ENCODE measurements at regions not wholly inside any gene's neighbourhood (a gene's known extent, or its start where the extent isn't known, plus 50 kb on each side); places are given as distances from the start of the nearest gene placed in this dataset.

DNA sequence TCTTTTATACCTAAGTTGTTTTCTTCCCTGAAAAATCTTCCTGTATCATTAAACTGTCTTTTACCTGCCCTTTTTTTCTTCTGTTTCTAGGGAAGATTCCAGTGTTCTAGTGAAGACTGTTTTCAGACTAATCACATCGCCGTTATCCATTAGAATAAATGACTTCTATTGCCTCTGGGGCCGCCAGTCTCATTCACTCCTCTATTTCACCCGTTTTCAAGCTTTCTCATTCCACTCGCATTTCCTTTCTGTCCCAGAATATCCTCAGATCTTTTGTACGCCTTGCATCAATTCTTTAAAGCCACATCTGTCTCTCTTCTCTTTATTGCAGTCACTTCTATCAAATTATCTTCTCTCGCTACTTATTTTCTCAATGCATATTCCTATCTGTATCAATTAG, 1035.6 kb upstream of the MIR17HG start (continued):
- TF ChIP-seq ZNF114 (CRISPR knock-in tag; IDR thresholded peaks at IDR 0.05) (no peak), STAT1 (IDR thresholded peaks at IDR 0.05; ENCODE audit: unreplicated experiment) (no peak)

GRCh38 chr13:90315061-90315460, 1032.4 kb upstream of the MIR17HG start:
- Histone ChIP-seq H3K9me2 (ENCODE audit: insufficient read depth) (no peaks in the 10 kb centered on the region), H2AFZ (0 out of 2 replicates have a peak overlapping the region, but pooled peaks have one; percentile 33), H3K36me3 (ENCODE audit: insufficient read depth) (no peaks in the 10 kb centered on the region), H3K4me1 (ENCODE audit: insufficient read depth) (no peaks in the 10 kb centered on the region), H3K4me3 (no peak overlapping the region), H3F3A (replicated peaks; ENCODE audit: low read depth) (no peaks in the 10 kb centered on the region), H3K27me3 (ENCODE audit: insufficient read depth) (no peaks in the 10 kb centered on the region), H4K20me1 (replicated peaks; ENCODE audit: insufficient read depth) (no peaks in the 10 kb centered on the region), H3K27ac (ENCODE audit: low read depth) (no peak overlapping the region), H3K79me2 (replicated peaks; ENCODE audit: insufficient read depth) (no peaks in the 10 kb centered on the region), H3K4me2 (no peak overlapping the region)
- DNase-seq (ENCODE audit: low spot score) (peak; percentile 10), ATAC-seq (no peak)
- no peaks in the 10 kb centered on the region for H3K36me3 Mint-ChIP-seq (ENCODE audit: low read depth)
- TF ChIP-seq ZNF331 (CRISPR knock-in tag; IDR thresholded peaks at IDR 0.05; ENCODE audit: low read depth), result no peak
- TF ChIP-seq POLR2AphosphoS5 (IDR thresholded peaks at IDR 0.05; ENCODE audit: low read depth), result no peak
- TF ChIP-seq CREB1 (CRISPR knock-in tag; IDR thresholded peaks at IDR 0.05; ENCODE audit: low read depth), result no peak
- TF ChIP-seq EZH2 (IDR thresholded peaks at IDR 0.05; ENCODE audit: low read depth, unreplicated experiment), result no peak
- no peak for TF ChIP-seq STAT1 (IDR thresholded peaks at IDR 0.05; ENCODE audit: unreplicated experiment)
- TF ChIP-seq, protein P1, sequence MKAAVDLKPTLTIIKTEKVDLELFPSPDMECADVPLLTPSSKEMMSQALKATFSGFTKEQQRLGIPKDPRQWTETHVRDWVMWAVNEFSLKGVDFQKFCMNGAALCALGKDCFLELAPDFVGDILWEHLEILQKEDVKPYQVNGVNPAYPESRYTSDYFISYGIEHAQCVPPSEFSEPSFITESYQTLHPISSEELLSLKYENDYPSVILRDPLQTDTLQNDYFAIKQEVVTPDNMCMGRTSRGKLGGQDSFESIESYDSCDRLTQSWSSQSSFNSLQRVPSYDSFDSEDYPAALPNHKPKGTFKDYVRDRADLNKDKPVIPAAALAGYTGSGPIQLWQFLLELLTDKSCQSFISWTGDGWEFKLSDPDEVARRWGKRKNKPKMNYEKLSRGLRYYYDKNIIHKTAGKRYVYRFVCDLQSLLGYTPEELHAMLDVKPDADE (IDR thresholded peaks at IDR 0.05), result no peak
- no peak for TF ChIP-seq EZH2phosphoT487 (IDR thresholded peaks at IDR 0.05; ENCODE audit: unreplicated experiment)
- no peak for TF ChIP-seq CTCF (conservative IDR thresholded peaks at IDR 0.05; ENCODE audit: low read depth in 2 of 2)
- TF ChIP-seq NANOG (IDR thresholded peaks at IDR 0.05; ENCODE audit: borderline replicate concordance), result no peak
- no peak for TF ChIP-seq ZNF114 (CRISPR knock-in tag; IDR thresholded peaks at IDR 0.05)
- TF ChIP-seq, protein P2, sequence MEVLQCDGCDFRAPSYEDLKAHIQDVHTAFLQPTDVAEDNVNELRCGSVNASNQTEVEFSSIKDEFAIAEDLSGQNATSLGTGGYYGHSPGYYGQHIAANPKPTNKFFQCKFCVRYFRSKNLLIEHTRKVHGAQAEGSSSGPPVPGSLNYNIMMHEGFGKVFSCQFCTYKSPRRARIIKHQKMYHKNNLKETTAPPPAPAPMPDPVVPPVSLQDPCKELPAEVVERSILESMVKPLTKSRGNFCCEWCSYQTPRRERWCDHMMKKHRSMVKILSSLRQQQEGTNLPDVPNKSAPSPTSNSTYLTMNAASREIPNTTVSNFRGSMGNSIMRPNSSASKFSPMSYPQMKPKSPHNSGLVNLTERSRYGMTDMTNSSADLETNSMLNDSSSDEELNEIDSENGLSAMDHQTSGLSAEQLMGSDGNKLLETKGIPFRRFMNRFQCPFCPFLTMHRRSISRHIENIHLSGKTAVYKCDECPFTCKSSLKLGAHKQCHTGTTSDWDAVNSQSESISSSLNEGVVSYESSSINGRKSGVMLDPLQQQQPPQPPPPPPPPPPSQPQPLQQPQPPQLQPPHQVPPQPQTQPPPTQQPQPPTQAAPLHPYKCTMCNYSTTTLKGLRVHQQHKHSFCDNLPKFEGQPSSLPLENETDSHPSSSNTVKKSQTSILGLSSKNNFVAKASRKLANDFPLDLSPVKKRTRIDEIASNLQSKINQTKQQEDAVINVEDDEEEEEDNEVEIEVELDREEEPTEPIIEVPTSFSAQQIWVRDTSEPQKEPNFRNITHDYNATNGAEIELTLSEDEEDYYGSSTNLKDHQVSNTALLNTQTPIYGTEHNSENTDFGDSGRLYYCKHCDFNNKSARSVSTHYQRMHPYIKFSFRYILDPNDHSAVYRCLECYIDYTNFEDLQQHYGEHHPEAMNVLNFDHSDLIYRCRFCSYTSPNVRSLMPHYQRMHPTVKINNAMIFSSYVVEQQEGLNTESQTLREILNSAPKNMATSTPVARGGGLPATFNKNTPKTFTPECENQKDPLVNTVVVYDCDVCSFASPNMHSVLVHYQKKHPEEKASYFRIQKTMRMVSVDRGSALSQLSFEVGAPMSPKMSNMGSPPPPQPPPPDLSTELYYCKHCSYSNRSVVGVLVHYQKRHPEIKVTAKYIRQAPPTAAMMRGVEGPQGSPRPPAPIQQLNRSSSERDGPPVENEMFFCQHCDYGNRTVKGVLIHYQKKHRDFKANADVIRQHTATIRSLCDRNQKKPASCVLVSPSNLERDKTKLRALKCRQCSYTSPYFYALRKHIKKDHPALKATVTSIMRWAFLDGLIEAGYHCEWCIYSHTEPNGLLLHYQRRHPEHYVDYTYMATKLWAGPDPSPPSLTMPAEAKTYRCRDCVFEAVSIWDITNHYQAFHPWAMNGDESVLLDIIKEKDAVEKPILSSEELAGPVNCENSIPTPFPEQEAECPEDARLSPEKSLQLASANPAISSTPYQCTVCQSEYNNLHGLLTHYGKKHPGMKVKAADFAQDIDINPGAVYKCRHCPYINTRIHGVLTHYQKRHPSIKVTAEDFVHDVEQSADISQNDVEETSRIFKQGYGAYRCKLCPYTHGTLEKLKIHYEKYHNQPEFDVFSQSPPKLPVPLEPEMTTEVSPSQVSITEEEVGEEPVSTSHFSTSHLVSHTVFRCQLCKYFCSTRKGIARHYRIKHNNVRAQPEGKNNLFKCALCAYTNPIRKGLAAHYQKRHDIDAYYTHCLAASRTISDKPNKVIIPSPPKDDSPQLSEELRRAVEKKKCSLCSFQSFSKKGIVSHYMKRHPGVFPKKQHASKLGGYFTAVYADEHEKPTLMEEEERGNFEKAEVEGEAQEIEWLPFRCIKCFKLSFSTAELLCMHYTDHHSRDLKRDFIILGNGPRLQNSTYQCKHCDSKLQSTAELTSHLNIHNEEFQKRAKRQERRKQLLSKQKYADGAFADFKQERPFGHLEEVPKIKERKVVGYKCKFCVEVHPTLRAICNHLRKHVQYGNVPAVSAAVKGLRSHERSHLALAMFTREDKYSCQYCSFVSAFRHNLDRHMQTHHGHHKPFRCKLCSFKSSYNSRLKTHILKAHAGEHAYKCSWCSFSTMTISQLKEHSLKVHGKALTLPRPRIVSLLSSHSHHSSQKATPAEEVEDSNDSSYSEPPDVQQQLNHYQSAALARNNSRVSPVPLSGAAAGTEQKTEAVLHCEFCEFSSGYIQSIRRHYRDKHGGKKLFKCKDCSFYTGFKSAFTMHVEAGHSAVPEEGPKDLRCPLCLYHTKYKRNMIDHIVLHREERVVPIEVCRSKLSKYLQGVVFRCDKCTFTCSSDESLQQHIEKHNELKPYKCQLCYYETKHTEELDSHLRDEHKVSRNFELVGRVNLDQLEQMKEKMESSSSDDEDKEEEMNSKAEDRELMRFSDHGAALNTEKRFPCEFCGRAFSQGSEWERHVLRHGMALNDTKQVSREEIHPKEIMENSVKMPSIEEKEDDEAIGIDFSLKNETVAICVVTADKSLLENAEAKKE (CRISPR knock-in tag; IDR thresholded peaks at IDR 0.05), result no peak
- no peak for TF ChIP-seq JUNB (IDR thresholded peaks at IDR 0.05; ENCODE audit: unreplicated experiment)
- no peak for TF ChIP-seq REST (IDR thresholded peaks at IDR 0.05; ENCODE audit: unreplicated experiment)
- H3K9me3 Mint-ChIP-seq, result no peaks in the 10 kb centered on the region; the same call in 2 of the 3 replicates
- no peak overlapping the region for H3K4me3 Mint-ChIP-seq
- H3K27me3 Mint-ChIP-seq (ENCODE audit: insufficient read depth, low read depth, poor library complexity), result no peaks in the 10 kb centered on the region
- H3K4me1 Mint-ChIP-seq, result no peaks in the 10 kb centered on the region
- no peak overlapping the region for H3K27ac Mint-ChIP-seq

All from GM23338 (cell line).